Right renal cortex interstitium (tissue), 3 donors: ENCODE measurements at regions not wholly inside any gene's neighbourhood (a gene's known extent, or its start where the extent isn't known, plus 50 kb on each side); places are given as distances from the start of the nearest gene placed in this dataset.

Experiments
- DNase-seq, 3 donors: peaks; one replicate each; pipeline ENCODE4 v3.0.0-alpha.2; 2013; ENCODE audit warnings: low read depth in 3 of 3, low spot score in 2 of 3

- no peak for DNase-seq
Measured at GRCh38 chr11:70877151-70877550, 375.2 kb downstream of the SHANK2 start.

DNA sequence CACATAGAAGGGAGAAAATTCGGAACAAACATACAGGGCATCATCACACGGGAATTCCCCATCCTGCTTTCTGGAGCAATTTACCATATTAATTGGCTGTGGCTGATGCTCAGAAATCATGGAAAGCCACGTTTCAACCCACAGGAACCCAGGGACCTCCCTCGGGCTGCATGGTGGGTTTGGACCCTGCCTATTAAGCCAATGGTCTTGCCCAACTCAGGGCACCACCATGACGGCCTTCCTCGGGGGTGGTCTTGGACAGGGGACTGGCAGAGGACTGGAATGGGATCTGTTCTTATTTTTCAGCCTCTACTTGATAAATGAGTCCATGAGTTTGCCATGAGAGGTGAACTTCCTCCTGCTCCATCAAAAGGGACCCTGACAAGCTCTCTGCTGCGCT lies 374.0 kb downstream of the SHANK2 start:
- no peak for DNase-seq

- DNase-seq, result no peak
Measured at GRCh38 chr11:70879601-70880285, 372.6 kb downstream of the SHANK2 start.

DNA sequence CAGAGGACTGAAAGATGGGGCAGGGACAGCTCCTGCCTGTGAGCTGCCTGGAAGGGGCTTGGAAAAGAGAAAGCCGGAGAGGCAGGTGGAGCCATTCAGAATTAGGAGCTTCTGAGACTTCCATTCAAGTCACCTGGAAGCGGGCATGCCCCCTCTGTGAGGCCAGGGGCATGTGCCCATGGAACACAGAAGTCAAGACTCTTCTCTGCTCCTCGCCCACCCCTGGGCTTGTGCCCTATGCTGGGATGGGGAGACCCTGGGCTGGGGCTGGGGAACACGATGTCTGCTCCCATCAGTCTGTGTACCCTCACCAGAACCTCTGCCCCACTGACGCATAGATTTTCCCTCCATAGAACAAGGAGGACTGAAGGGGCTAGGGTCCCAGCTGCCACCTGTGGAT lies 372.0 kb downstream of the SHANK2 start:
- no peak for DNase-seq

DNA sequence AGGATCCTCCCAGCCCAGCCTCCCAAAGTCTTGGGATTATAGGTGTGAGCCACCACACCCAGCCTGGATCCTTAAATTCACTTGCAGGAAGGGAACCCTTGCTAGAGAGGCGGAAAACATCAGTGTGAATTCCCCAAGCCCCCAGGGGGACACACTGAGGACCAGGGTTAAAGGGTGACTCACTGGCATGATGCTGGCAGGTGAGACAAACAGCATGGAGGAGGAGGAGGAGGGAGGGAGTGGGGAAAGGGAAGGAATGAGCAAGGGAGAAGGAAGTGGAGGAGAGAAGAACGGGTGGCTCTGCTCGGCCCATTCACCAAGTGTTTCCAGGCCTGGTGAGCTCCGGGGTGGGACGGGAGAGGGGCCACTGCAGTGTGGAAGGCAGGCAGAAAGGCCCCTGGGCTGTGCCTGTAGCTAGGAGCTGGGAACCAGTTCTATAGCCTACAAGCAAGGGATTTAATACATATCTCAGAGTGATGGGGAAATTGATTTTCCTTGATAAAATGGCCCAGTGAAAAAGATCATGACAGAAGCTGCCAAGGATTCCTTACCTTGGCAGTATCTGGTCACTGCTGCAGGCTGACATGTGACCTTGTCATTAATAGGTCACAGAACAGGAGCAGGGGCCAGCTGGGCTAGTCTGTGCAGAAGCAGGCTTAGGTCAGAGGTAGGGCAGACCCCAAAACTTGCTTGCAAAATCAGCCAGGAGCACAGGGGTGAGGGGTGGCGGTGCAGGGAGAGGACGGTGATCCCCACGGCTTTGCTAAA lies 370.2 kb downstream of the SHANK2 start:
- no peak for DNase-seq

DNA sequence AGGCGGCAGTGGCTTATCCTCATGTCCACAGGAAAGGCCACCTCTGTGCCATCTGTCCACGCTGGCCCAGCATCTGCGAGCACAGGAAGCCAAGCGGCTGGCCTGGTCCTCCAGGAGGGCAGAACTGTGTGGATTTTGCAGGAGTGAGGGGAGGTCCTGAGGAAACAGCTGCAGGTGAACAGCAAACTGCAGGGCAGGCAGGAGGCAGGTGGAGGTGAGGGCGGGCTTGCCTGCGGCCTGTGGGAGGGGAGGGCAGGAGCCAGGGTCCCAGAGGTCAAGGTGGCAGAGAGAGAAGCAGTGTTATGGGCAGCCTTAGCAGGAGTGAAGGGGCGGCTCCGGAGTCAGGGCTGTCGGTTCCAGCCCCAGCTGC lies 369.7 kb downstream of the SHANK2 start:
- no peak for DNase-seq

GRCh38 chr11:70883323-70883940 lies 368.9 kb downstream of the SHANK2 start:
- DNase-seq, result no peak

GRCh38 chr11:70883973-70884623 lies 368.3 kb downstream of the SHANK2 start:
- DNase-seq, result no peak

DNA sequence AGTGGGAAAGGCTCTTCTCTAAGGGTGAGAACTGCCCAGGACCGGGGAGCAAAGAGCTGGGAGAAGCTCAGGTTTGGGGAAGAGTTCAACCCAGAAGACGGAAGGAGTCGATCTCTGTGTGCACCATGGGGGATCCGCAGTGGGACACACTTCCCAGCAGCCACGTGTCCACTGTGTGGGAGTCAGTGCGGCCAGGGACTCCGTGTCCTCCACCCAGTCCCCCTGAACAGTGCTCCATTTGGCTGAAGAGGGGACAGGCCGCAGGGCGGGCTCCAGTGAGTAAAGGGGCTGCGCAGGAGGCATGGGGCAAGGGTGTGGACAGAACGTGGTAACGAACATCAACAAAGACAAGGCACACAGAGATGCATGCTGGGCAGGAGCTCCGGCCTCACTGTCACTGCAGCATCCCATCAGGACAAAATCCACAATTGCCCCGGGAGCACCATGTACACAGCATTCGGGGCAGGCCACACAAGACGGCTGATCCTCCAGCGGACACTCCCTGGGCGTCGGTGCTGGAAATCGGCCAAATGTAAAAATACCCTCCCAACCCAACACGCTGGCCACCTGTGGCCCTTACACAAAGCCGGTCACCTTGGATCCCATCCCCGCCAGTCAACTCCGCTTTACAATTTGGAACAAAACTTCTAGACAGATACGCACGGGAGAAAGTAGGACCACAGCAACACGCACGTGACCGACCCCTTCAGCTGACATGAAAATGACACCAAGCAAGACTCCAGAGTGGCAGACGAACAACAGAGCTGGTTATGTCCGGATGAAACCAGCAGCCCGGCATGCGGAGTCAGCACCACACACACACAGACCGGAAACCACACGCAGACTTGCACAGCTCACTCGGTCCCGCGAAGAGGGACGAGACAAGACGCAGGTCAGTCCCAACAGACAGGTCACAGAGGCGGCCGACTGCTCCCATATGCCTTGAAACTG lies 366.8 kb downstream of the SHANK2 start:
- no peak for DNase-seq

DNA sequence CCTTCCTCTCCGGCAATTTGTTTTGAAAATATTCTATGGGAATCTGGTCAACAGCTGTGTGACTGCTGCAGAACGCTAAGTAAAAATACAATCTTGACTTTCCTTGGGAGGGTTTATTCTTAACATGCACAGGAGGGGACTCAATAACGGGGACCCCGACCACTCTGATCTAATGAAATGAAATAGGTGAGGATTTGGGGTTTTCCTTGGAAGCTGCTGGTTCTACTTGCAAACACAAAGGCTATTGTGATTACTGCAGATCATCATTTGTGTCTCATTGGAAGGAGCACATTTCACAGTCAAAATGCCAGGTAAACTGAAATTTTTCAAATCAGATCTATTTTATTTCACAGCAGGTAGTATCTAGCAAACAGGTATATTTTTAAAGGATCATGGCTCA lies 366.1 kb downstream of the SHANK2 start:
- no peak for DNase-seq

GRCh38 chr11:70886676-70887541 lies 365.5 kb downstream of the SHANK2 start:
- DNase-seq, result no peak

- DNase-seq, result no peak
Measured at GRCh38 chr11:70887542-70887827, 364.9 kb downstream of the SHANK2 start.

- DNase-seq, result no peak
Measured at GRCh38 chr11:70888061-70888460, 364.3 kb downstream of the SHANK2 start.

- no peak for DNase-seq
Measured at GRCh38 chr11:70889411-70889810, 363.0 kb downstream of the SHANK2 start.

DNA sequence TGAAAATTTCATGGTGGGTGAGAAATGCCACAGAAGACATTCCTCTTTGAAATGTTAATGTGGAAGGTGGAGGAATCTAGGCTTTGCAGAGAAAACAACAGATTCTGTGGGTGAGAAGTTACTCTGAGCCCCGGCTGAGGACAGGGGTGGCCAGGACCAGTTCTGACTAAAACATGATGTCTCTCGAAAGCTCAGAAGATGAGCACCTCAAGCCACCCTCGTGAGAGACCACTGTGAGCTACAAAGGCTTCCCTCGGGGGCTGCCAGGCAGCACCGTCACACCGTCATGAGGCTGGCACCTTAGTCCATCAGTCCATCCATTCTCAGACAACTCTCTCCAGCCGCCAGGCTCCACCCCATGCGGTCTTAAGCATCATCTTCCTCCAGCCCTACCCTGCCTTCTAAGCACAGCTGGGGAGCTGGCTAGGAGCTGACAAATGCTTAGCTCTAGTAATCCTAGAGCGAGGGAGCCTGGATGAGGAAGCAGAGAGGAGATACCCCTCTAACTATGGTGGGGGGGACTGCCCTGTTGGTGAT lies 360.5 kb downstream of the SHANK2 start:
- DNase-seq, result no peak

DNA sequence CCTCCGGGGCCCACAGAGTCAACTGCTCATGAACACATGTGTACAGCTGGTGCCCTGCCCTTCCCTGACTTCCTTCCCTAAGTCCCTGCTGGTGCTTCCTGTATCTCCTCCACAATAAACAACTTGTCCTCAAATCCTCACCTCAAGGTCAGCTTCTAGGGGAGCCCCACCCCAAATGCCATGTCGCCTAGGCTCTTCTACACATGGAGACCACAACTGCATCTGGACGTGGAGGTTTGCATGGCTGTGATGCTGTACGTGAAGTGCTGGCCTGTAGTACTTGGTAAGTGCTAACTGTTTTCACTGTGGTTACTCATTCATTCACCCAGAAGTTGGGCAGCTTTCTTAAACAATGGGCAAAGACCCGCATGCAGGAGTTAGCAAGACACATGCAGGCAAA lies 359.5 kb downstream of the SHANK2 start:
- DNase-seq, result no peak

DNA sequence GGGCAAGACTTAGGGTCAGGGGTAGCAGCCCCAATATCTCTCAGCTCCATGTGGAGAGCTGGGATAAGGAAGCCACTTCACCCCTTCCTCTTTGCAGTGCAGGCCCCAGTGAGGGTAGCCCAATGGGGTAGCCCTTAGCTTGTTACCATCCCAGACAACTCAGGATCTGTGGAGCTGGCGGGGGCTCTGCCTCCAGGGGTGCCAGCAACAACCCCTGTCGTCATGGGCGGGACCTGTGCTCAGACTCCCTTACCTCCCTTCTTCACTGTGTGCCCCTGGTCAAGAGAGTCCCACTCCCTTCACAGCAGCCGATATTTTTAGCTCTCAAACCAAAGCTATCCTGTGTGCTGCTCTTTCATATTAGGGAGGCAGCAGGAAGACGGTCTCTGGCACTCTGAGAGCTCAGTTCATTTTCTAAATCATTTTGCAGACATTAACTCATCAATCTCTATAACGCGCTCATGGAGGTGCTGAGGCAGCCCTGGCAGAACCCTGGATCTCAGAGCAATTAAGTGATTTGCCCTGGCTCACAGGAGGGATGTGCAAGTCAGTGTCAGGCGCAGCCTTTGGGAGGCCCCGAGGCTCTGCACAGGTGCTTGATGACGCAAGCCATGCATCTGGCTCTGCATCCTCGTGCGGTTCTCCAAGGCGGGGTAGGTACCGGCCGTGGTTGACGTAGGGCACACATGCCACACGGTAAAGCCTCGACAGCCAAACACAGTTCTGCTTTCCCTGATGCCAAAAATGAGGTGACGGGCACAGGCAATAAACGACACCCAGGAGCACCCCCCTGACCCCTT lies 357.6 kb downstream of the SHANK2 start:
- no peak for DNase-seq

GRCh38 chr11:70895366-70895670 lies 357.1 kb downstream of the SHANK2 start:
- DNase-seq, result no peak

DNA sequence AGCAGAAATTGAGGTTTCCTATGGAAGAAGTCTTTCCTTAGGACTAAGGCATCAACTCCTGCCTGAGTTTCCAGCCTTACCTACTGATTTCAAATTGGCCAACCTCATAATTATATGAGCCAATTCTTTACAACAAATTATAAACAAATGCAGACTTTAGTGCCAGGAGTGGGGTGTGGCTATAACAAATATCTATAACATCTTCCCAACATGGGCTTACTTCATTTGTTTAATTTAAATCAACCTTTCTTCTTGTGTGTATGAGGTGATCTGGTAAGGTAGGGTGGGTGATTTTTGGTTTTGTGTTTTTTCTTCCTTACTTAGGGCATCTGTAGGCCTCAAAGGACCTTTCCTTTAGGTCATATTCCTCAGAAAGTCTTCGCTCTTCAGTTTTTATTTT lies 354.9 kb downstream of the SHANK2 start:
- no peak for DNase-seq
